ENCODE measurements at regions not wholly inside any gene's neighbourhood (a gene's known extent, or its start where the extent isn't known, plus 50 kb on each side); places are given as distances from the start of the nearest gene placed in this dataset.
"Not testable (repeated sequence)": the region's sequence is repeated elsewhere in the genome, so short reads cannot be mapped to it uniquely, and the experiment has no call there.

GRCh38 chr3:188979669-188980310, 192.0 kb upstream of the TPRG1 start:
- no peaks in the 10 kb centered on the region for H3K36me3 Mint-ChIP-seq
- H3K4me1 Mint-ChIP-seq (ENCODE audit: low read depth in 2 of 2) = peaks cover 8 to 9% of the 10 kb centered on the region in 2 donors
- no peak overlapping the region for H3K4me3 Mint-ChIP-seq
- H3K9me3 Mint-ChIP-seq = no peaks in the 10 kb centered on the region
- ATAC-seq (no peak), DNase-seq (ENCODE audit: low spot score) (no peak)
- no peak overlapping the region for H3K27ac Mint-ChIP-seq
- H3K27me3 Mint-ChIP-seq = peaks cover 0 to 3% of the 10 kb centered on the region in 2 donors

GRCh38 chr3:188993181-188993580, 178.6 kb upstream of the TPRG1 start:
- peaks cover 6 to 16% of the 10 kb centered on the region in 2 donors for H3K27me3 Mint-ChIP-seq
- DNase-seq (ENCODE audit: low spot score) (no peak), ATAC-seq (no peak)
- no peaks in the 10 kb centered on the region for H3K36me3 Mint-ChIP-seq
- no peaks in the 10 kb centered on the region for H3K4me1 Mint-ChIP-seq (ENCODE audit: low read depth in 2 of 2)
- no peak overlapping the region for H3K27ac Mint-ChIP-seq
- H3K9me3 Mint-ChIP-seq = no peaks in the 10 kb centered on the region
- H3K4me3 Mint-ChIP-seq = no peak overlapping the region

- Mint-ChIP-seq H3K4me3 (no peak overlapping the region), H3K4me1 (ENCODE audit: low read depth in 2 of 2) (no peaks in the 10 kb centered on the region), H3K27me3 (peaks cover 8% of the 10 kb centered on the region in 2 donors), H3K9me3 (no peaks in the 10 kb centered on the region), H3K36me3 (no peaks in the 10 kb centered on the region), H3K27ac (no peak overlapping the region)
- ATAC-seq = no peak
- DNase-seq (ENCODE audit: low spot score) = no peak
These were observed 170.2 kb upstream of the TPRG1 start for GRCh38 chr3:189001559-189001958.

GRCh38 chr3:189003410-189003809, 168.4 kb upstream of the TPRG1 start:
- H3K36me3 Mint-ChIP-seq = no peaks in the 10 kb centered on the region
- H3K4me3 Mint-ChIP-seq = no peak overlapping the region
- no peak for ATAC-seq
- no peak for DNase-seq (ENCODE audit: low spot score)
- H3K9me3 Mint-ChIP-seq = no peaks in the 10 kb centered on the region
- peaks cover 8% of the 10 kb centered on the region in 2 donors for H3K27me3 Mint-ChIP-seq
- no peaks in the 10 kb centered on the region for H3K4me1 Mint-ChIP-seq (ENCODE audit: low read depth in 2 of 2)
- H3K27ac Mint-ChIP-seq = no peak overlapping the region

GRCh38 chr3:189013224-189013888, 158.4 kb upstream of the TPRG1 start:
- ATAC-seq (no peak), DNase-seq (ENCODE audit: low spot score) (no peak)

GRCh38 chr3:189014526-189014925, 157.2 kb upstream of the TPRG1 start:
- Mint-ChIP-seq H3K4me1 (ENCODE audit: low read depth in 2 of 2) (peaks cover 13 to 15% of the 10 kb centered on the region in 2 donors), H3K27me3 (peaks cover 14 to 20% of the 10 kb centered on the region in 2 donors), H3K36me3 (peaks cover 18% of the 10 kb centered on the region), H3K27ac (no peak overlapping the region), H3K9me3 (peaks cover 18% of the 10 kb centered on the region), H3K4me3 (no peak overlapping the region)
- DNase-seq (ENCODE audit: low spot score) (no peak), ATAC-seq (no peak)

More at GRCh38 chr3:189013224-189013888, 158.4 kb upstream of the TPRG1 start:
- Mint-ChIP-seq H3K9me3 (peaks cover 18% of the 10 kb centered on the region), H3K27me3 (peaks cover 14 to 20% of the 10 kb centered on the region in 2 donors), H3K36me3 (peaks cover 18% of the 10 kb centered on the region), H3K4me1 (ENCODE audit: low read depth in 2 of 2) (peaks cover 13 to 15% of the 10 kb centered on the region in 2 donors), H3K27ac (no peak overlapping the region), H3K4me3 (peak overlapping the region; percentile 22)

- not testable (repeated sequence) for H3K9me3 Mint-ChIP-seq; H3K4me3 Mint-ChIP-seq; DNase-seq (ENCODE audit: low spot score); ATAC-seq; H3K36me3 Mint-ChIP-seq; H3K4me1 Mint-ChIP-seq (ENCODE audit: low read depth in 2 of 2); H3K27ac Mint-ChIP-seq; H3K27me3 Mint-ChIP-seq
These were observed 148.9 kb upstream of the TPRG1 start for GRCh38 chr3:189022576-189023466.

GRCh38 chr3:189025866-189026265, 145.9 kb upstream of the TPRG1 start:
- H3K4me3 Mint-ChIP-seq = no peak overlapping the region
- no peaks in the 10 kb centered on the region for H3K36me3 Mint-ChIP-seq
- ATAC-seq (no peak), DNase-seq (ENCODE audit: low spot score) (no peak)
- H3K27ac Mint-ChIP-seq = no peak overlapping the region
- H3K9me3 Mint-ChIP-seq = no peaks in the 10 kb centered on the region
- H3K27me3 Mint-ChIP-seq = peaks cover 8% of the 10 kb centered on the region in 2 donors
- no peaks in the 10 kb centered on the region for H3K4me1 Mint-ChIP-seq (ENCODE audit: low read depth in 2 of 2)

- Mint-ChIP-seq H3K4me1 (ENCODE audit: low read depth in 2 of 2) (no peaks in the 10 kb centered on the region), H3K27me3 (peaks cover 8 to 9% of the 10 kb centered on the region in 2 donors), H3K27ac (no peak overlapping the region), H3K9me3 (no peaks in the 10 kb centered on the region), H3K4me3 (no peak overlapping the region), H3K36me3 (no peaks in the 10 kb centered on the region)
- no peak for ATAC-seq
- no peak for DNase-seq (ENCODE audit: low spot score)
These were observed 144.1 kb upstream of the TPRG1 start for GRCh38 chr3:189027626-189028155.

GRCh38 chr3:189038773-189039745, 132.7 kb upstream of the TPRG1 start:
- peak; percentile 45 to 62 for ATAC-seq
- peaks cover 2 to 12% of the 10 kb centered on the region in 2 donors for H3K27me3 Mint-ChIP-seq
- peak overlapping the region; percentile 22 to 32 for H3K27ac Mint-ChIP-seq
- H3K4me3 Mint-ChIP-seq = peak overlapping the region; percentile 14
- no peaks in the 10 kb centered on the region for H3K36me3 Mint-ChIP-seq
- no peaks in the 10 kb centered on the region for H3K9me3 Mint-ChIP-seq
- no peak for DNase-seq (ENCODE audit: low spot score)
- peaks cover 9 to 17% of the 10 kb centered on the region in 2 donors for H3K4me1 Mint-ChIP-seq (ENCODE audit: low read depth in 2 of 2)

- Mint-ChIP-seq H3K9me3 (no peaks in the 10 kb centered on the region), H3K4me1 (ENCODE audit: low read depth in 2 of 2) (peaks cover 9 to 17% of the 10 kb centered on the region in 2 donors)
- no peak for ATAC-seq
These were observed 131.0 kb upstream of the TPRG1 start for GRCh38 chr3:189040656-189041335.

GRCh38 chr3:189041482-189042090, 130.2 kb upstream of the TPRG1 start:
- Mint-ChIP-seq H3K27me3 (no peaks in the 10 kb centered on the region), H3K27ac (peak overlapping the region in 1 of 2 donors; percentile 14), H3K4me3 (no peak overlapping the region), H3K36me3 (no peaks in the 10 kb centered on the region), H3K4me1 (ENCODE audit: low read depth in 2 of 2) (peaks cover 9 to 17% of the 10 kb centered on the region in 2 donors), H3K9me3 (no peaks in the 10 kb centered on the region)
- peak; percentile 84 to 90 for ATAC-seq
- DNase-seq (ENCODE audit: low spot score) = peak; percentile 70

More at GRCh38 chr3:189040656-189041335, 131.0 kb upstream of the TPRG1 start:
- H3K27me3 Mint-ChIP-seq = peaks cover 0 to 2% of the 10 kb centered on the region in 2 donors
- no peak for DNase-seq (ENCODE audit: low spot score)
- peak overlapping the region in 1 of 2 donors; percentile 14 for H3K27ac Mint-ChIP-seq
- H3K36me3 Mint-ChIP-seq = no peaks in the 10 kb centered on the region
- H3K4me3 Mint-ChIP-seq = no peak overlapping the region

Measured in natural killer cell treated with Interleukin-12 subunit alpha and Interleukin-12 subunit beta and Interleukin-15 and Interleukin-18, amount 100 ng/mL, for 72 hours (primary cell).